SK-N-SH (cell line): ENCODE measurements at regions not wholly inside any gene's neighbourhood (a gene's known extent, or its start where the extent isn't known, plus 50 kb on each side); places are given as distances from the start of the nearest gene placed in this dataset.
"Not testable (repeated sequence)": the region's sequence is repeated elsewhere in the genome, so short reads cannot be mapped to it uniquely, and the experiment has no call there.

Source experiments
- CTCF ChIA-PET: fragments of 300-600, 350-600 bp; formaldehyde crosslinking; extraction: SDS; loops from one replicate; lab custom pipeline; 2021; lab: Yijun Ruan, JAX
- POLR2A ChIA-PET: fragments of 350-600 bp; sonication (Branson Sonifier 250); formaldehyde crosslinking; extraction: SDS; loops from one replicate; lab custom pipeline; 2020; ENCODE audit warnings: antibody characterized with exemption, inconsistent platforms; lab: Yijun Ruan, JAX
- DNase-seq: peaks from one replicate; pipeline ENCODE4 v3.0.0; 2012
- H2AFZ ChIP-seq: fragments of 200-600 bp; sonication (generic); 2 replicates; pipeline ENCODE4 v1.8.1; 2016; ENCODE audit warnings: antibody characterized with exemption, mild to moderate bottlenecking, low read depth
- H3F3A ChIP-seq: fragments of 200-600 bp; sonication (generic); replicated peaks from 2 replicates; pipeline ENCODE3; 2016; ENCODE audit warnings: antibody characterized with exemption, mild to moderate bottlenecking; ENCODE audit not compliant: insufficient read depth
- H3K27ac ChIP-seq, 2 experiments: fragments of 200-500 bp in 1 of 2; fragments of 200-600 bp in 1 of 2; sonication (Bioruptor generic) in 1 of 2; sonication (generic), shearing (Covaris generic) in 1 of 2; 2 replicates each; pipeline versions ENCODE4 v1.5.1 to v1.6.1; 2014 to 2016; ENCODE audit warnings: low read depth in 2 of 2, inconsistent platforms in 1 of 2, low read length in 1 of 2, mild to moderate bottlenecking in 1 of 2, mixed read lengths in 1 of 2
- H3K27me3 ChIP-seq: fragments of 200-600 bp; sonication (generic), shearing (Covaris generic); 2 replicates; pipeline ENCODE4 v1.6.1; 2016; ENCODE audit warnings: mixed run types; ENCODE audit not compliant: insufficient read depth
- H3K36me3 ChIP-seq, 2 experiments: fragments of 200-500 bp in 1 of 2; fragments of 200-600 bp in 1 of 2; sonication (Bioruptor generic) in 1 of 2; sonication (generic) in 1 of 2; replicated peaks in 1 of 2; 2 replicates each; pipeline versions ENCODE3 to v1.5.1; 2014 to 2016; ENCODE audit warnings: low read length in 1 of 2, mild to moderate bottlenecking in 1 of 2; ENCODE audit not compliant: insufficient read depth in 2 of 2, control insufficient read depth in 1 of 2
- H3K4me1 ChIP-seq, 2 experiments: fragments of 200-500 bp in 1 of 2; fragments of 200-600 bp in 1 of 2; sonication (Bioruptor generic) in 1 of 2; sonication (generic), shearing (Covaris generic) in 1 of 2; 2 replicates each; pipeline versions ENCODE4 v1.5.1 to v1.6.1; 2014 to 2016; ENCODE audit warnings: low read depth in 1 of 2, low read length in 1 of 2, mixed run types in 1 of 2; ENCODE audit not compliant: insufficient read depth in 2 of 2, control insufficient read depth in 1 of 2
- H3K4me2 ChIP-seq: fragments of 200-600 bp; sonication (generic), shearing (Covaris generic); 2 replicates; pipeline ENCODE4 v1.6.1; 2017; ENCODE audit warnings: mixed run types
- H3K4me3 ChIP-seq, 2 experiments: fragments of 200-500 bp in 1 of 2; fragments of 200-600 bp in 1 of 2; sonication (Bioruptor generic) in 1 of 2; sonication (generic), shearing (Covaris generic) in 1 of 2; 2 replicates each; pipeline versions ENCODE4 v1.5.1 to v1.8.1; 2014 to 2016; ENCODE audit warnings: low read depth in 2 of 2, inconsistent platforms in 1 of 2, low read length in 1 of 2, mild to moderate bottlenecking in 1 of 2, mixed read lengths in 1 of 2, moderate library complexity in 1 of 2
- H3K79me2 ChIP-seq: fragments of 200-600 bp; sonication (generic); 2 replicates; pipeline ENCODE4 v1.8.1; 2017; ENCODE audit warnings: mild to moderate bottlenecking; ENCODE audit not compliant: insufficient read depth
- H3K9ac ChIP-seq: fragments of 200-600 bp; sonication (generic); 2 replicates; pipeline ENCODE4 v1.6.1; 2017; ENCODE audit warnings: mixed run types
- H3K9me2 ChIP-seq: fragments of 200-600 bp; sonication (generic); 2 replicates; pipeline ENCODE4 v1.6.1; 2017; ENCODE audit warnings: mixed run types
- H3K9me3 ChIP-seq: fragments of 200-600 bp; sonication (generic); 2 replicates; pipeline ENCODE4 v1.6.1; 2017; ENCODE audit warnings: mixed run types, mild to moderate bottlenecking, moderate library complexity
- H4K20me1 ChIP-seq: fragments of 200-600 bp; sonication (generic); 2 replicates; pipeline ENCODE4 v1.6.1; 2017; ENCODE audit warnings: mild to moderate bottlenecking, mixed run types; ENCODE audit not compliant: insufficient read depth
- CTCF ChIP-seq: fragments of 200-600 bp; sonication (generic); IDR thresholded peaks from 2 replicates; pipeline ENCODE4 v1.6.1; 2017; ENCODE audit warnings: antibody characterized with exemption, mild to moderate bottlenecking, moderate library complexity
- ELF1 ChIP-seq: IDR thresholded peaks from 2 replicates; pipeline ENCODE4 v1.4.0; 2012
- EP300 ChIP-seq, 2 experiments: IDR thresholded peaks; 2 replicates each; pipeline versions ENCODE4 v1.4.0 to v1.6.1; 2012; ENCODE audit warnings: borderline replicate concordance in 1 of 2, low read depth in 1 of 2, low read length in 1 of 2
- EZH2phosphoT487 ChIP-seq: fragments of 200-600 bp; sonication (generic); IDR thresholded peaks from 2 replicates; pipeline ENCODE4 v1.6.1; 2017; ENCODE audit warnings: low read depth, mixed run types, mild to moderate bottlenecking, antibody characterized with exemption, moderate library complexity, borderline replicate concordance
- FOXJ3 ChIP-seq: sonication (generic); formaldehyde crosslinking; IDR thresholded peaks from 2 replicates; pipeline ENCODE4 v1.5.1; 2020; ENCODE audit warnings: mild to moderate bottlenecking, missing genetic modification reagents
- GATA2 ChIP-seq: sonication (generic); formaldehyde crosslinking; IDR thresholded peaks from 2 replicates; pipeline ENCODE4 v1.5.0; 2020; ENCODE audit warnings: mild to moderate bottlenecking, missing genetic modification reagents
- IRF3 ChIP-seq: fragments of 150-350 bp; IDR thresholded peaks from 2 replicates; pipeline ENCODE4 v1.6.1; 2016; ENCODE audit warnings: mild to moderate bottlenecking, low read depth, low read length
- JUND ChIP-seq: IDR thresholded peaks from 2 replicates; pipeline ENCODE4 v1.4.0; 2012
- MEF2A ChIP-seq: IDR thresholded peaks from 2 replicates; pipeline ENCODE4 v1.4.0; 2012; ENCODE audit warnings: low read depth, borderline replicate concordance
- MXI1 ChIP-seq: IDR thresholded peaks from 2 replicates; pipeline ENCODE4 v1.6.1; 2012; ENCODE audit warnings: mild to moderate bottlenecking, low read depth, low read length, improper control_type of control experiment
- NFIC ChIP-seq: IDR thresholded peaks from 2 replicates; pipeline ENCODE4 v1.4.0; 2012; ENCODE audit warnings: borderline replicate concordance
- PBX3 ChIP-seq: IDR thresholded peaks from 2 replicates; pipeline ENCODE4; 2012
- REST ChIP-seq: IDR thresholded peaks from 2 replicates; pipeline ENCODE4 v1.6.1; 2012; ENCODE audit warnings: mild to moderate bottlenecking, low read depth, low read length, moderate library complexity
- RFX5 ChIP-seq: IDR thresholded peaks from 2 replicates; pipeline ENCODE4 v1.6.1; 2012; ENCODE audit warnings: mild to moderate bottlenecking, improper control_type of control experiment, low read length
- RXRA ChIP-seq: IDR thresholded peaks from 2 replicates; pipeline ENCODE4 v1.4.0; 2012; ENCODE audit warnings: low read depth, mild to moderate bottlenecking, borderline replicate concordance
- SIN3A ChIP-seq: IDR thresholded peaks from 2 replicates; pipeline ENCODE4 v1.6.1; 2012; ENCODE audit warnings: low read depth, mild to moderate bottlenecking, low read length, moderate library complexity, borderline replicate concordance
- TCF12 ChIP-seq: IDR thresholded peaks from 2 replicates; pipeline ENCODE4 v1.4.0; 2012
- USF1 ChIP-seq: IDR thresholded peaks from 2 replicates; pipeline ENCODE4 v1.4.0; 2012; ENCODE audit warnings: low read depth, borderline replicate concordance
- YY1 ChIP-seq: IDR thresholded peaks from 2 replicates; pipeline ENCODE4 v1.4.0; 2012; ENCODE audit warnings: low read depth, mild to moderate bottlenecking
- WGBS: methylation state at CpG from one replicate; pipeline ENCODE4 v1.1.6; 2017; ENCODE audit warnings: low lambda C conversion rate; 5-methylcytosine and 5-hydroxymethylcytosine counted together

- TF ChIP-seq REST (no peak), GATA2 (no peak), CTCF (no peak)
Observed at GRCh38 chr10:109633846-109634245, 289.5 kb downstream of the XPNPEP1 start (continued).

- CTCF ChIA-PET = interaction anchor here (0.7 kb wide), 1 partner anchor 13 kb away, joined by 3 read pairs; no protein-coding TSS in a partner anchor
- DNase-seq, H3K9me2 ChIP-seq, H2AFZ ChIP-seq, H3K36me3 ChIP-seq, H3K9ac ChIP-seq, H3K4me2 ChIP-seq, H3K27me3 ChIP-seq, H3K4me1 ChIP-seq, H3K4me3 ChIP-seq, H3K27ac ChIP-seq, H3F3A ChIP-seq, POLR2A ChIA-PET, H3K79me2 ChIP-seq, H4K20me1 ChIP-seq: not testable (repeated sequence)
- peaks cover 20% of the 10 kb centered on the region; the same call in 1 of the 2 replicates for H3K9me3 ChIP-seq
Observed at GRCh38 chr10:109633017-109633416, 290.3 kb downstream of the XPNPEP1 start.

GRCh38 chr10:109624939-109625338 lies 298.4 kb downstream of the XPNPEP1 start:
- no peaks in the 10 kb centered on the region for H3F3A ChIP-seq
- no peak overlapping the region for H3K9ac ChIP-seq
- no peaks in the 10 kb centered on the region for H3K79me2 ChIP-seq
- H2AFZ ChIP-seq = no peak overlapping the region
- no peaks in the 10 kb centered on the region for H3K9me3 ChIP-seq
- no peaks in the 10 kb centered on the region for H3K4me1 ChIP-seq
- POLR2A ChIA-PET = no interaction called here
- no peak overlapping the region for H3K4me2 ChIP-seq
- DNase-seq = no peak
- WGBS = 6% methylated on average over 2 of the region's 2 CpGs
- no peaks in the 10 kb centered on the region for H3K27me3 ChIP-seq
- H3K36me3 ChIP-seq = no peaks in the 10 kb centered on the region
- no peaks in the 10 kb centered on the region for H4K20me1 ChIP-seq
- no peaks in the 10 kb centered on the region for H3K9me2 ChIP-seq
- CTCF ChIA-PET = no interaction called here
- no peak overlapping the region for H3K27ac ChIP-seq
- H3K4me3 ChIP-seq = no peak overlapping the region
- TF ChIP-seq FOXJ3 (CRISPR knock-in tag) = no peak
- TF ChIP-seq YY1 = no peak
- TF ChIP-seq IRF3 = no peak
- TF ChIP-seq EZH2phosphoT487 = no peak
- no peak for TF ChIP-seq NFIC
- TF ChIP-seq EP300 (IDR thresholded peaks at IDR 0.05; ENCODE audit: borderline replicate concordance in 1 of 2, low read depth in 1 of 2, low read length in 1 of 2) = no peak
- TF ChIP-seq USF1 = no peak
- TF ChIP-seq JUND = no peak
- TF ChIP-seq SIN3A = no peak
- TF ChIP-seq MXI1 = no peak
- no peak for TF ChIP-seq PBX3
- no peak for TF ChIP-seq TCF12
- no peak for TF ChIP-seq MEF2A
- TF ChIP-seq ELF1 = no peak
- no peak for TF ChIP-seq RFX5
- no peak for TF ChIP-seq RXRA
